HG03432 (cell line): ENCODE measurements at regions not wholly inside any gene's neighbourhood (a gene's known extent, or its start where the extent isn't known, plus 50 kb on each side); places are given as distances from the start of the nearest gene placed in this dataset.
"Not testable (repeated sequence)": the region's sequence is repeated elsewhere in the genome, so short reads cannot be mapped to it uniquely, and the experiment has no call there.

Experiments used
- ATAC-seq: cut with Tn5 transposase; IDR thresholded peaks from one replicate; pipeline ENCODE4 v1.9.1; 2021; ENCODE audit warnings: mild to moderate bottlenecking, moderate library complexity; ENCODE audit not compliant: unreplicated experiment

- no peak for ATAC-seq
These were observed 583.4 kb downstream of the ZEB2 start for GRCh38 chr2:143936538-143936847.

GRCh38 chr2:143935482-143935752 is 584.5 kb downstream of the ZEB2 start:
- ATAC-seq: no peak

GRCh38 chr2:143934626-143935481 is 585.1 kb downstream of the ZEB2 start:
- ATAC-seq: peak; percentile 38

- ATAC-seq: peak; percentile 7
These were observed 585.9 kb downstream of the ZEB2 start for GRCh38 chr2:143933946-143934569.

GRCh38 chr2:143930891-143931290 is 589.0 kb downstream of the ZEB2 start:
- ATAC-seq: no peak

GRCh38 chr2:143928613-143929012 is 591.3 kb downstream of the ZEB2 start:
- no peak for ATAC-seq

- no peak for ATAC-seq
These were observed 591.7 kb downstream of the ZEB2 start for GRCh38 chr2:143928184-143928583.

- no peak for ATAC-seq
These were observed 593.2 kb downstream of the ZEB2 start for GRCh38 chr2:143926736-143927135.

GRCh38 chr2:143922261-143922830 is 597.6 kb downstream of the ZEB2 start:
- not testable (repeated sequence) for ATAC-seq

- ATAC-seq: no peak
These were observed 601.4 kb downstream of the ZEB2 start for GRCh38 chr2:143918465-143918989.

GRCh38 chr2:143916781-143917180 is 603.1 kb downstream of the ZEB2 start:
- ATAC-seq: no peak

GRCh38 chr2:143909577-143910353 is 610.2 kb downstream of the ZEB2 start:
- ATAC-seq: no peak

- no peak for ATAC-seq
These were observed 611.1 kb downstream of the ZEB2 start for GRCh38 chr2:143908843-143909242.

- no peak for ATAC-seq
These were observed 612.1 kb downstream of the ZEB2 start for GRCh38 chr2:143907801-143908200.

GRCh38 chr2:143906850-143907249 is 613.1 kb downstream of the ZEB2 start:
- no peak for ATAC-seq

- ATAC-seq: no peak
These were observed 614.3 kb downstream of the ZEB2 start for GRCh38 chr2:143905587-143905986.

GRCh38 chr2:143903172-143903856 is 616.6 kb downstream of the ZEB2 start:
- ATAC-seq: no peak

GRCh38 chr2:143901185-143901842 is 618.6 kb downstream of the ZEB2 start:
- ATAC-seq: peak; percentile 88

GRCh38 chr2:143899987-143900386 is 619.9 kb downstream of the ZEB2 start:
- no peak for ATAC-seq

GRCh38 chr2:143893371-143893770 is 626.5 kb downstream of the ZEB2 start:
- no peak for ATAC-seq
